Mucosa of descending colon (tissue), 3 donors: ENCODE measurements at regions not wholly inside any gene's neighbourhood (a gene's known extent, or its start where the extent isn't known, plus 50 kb on each side); places are given as distances from the start of the nearest gene placed in this dataset.

Experiments used
- ATAC-seq: fragments of 200-7000 bp; cut with Tn5 transposase; one replicate; pipeline ENCODE4 v1.9.1; 2020; ENCODE audit warnings: mild to moderate bottlenecking, moderate library complexity
- DNase-seq, 3 donors: peaks; one replicate each; pipeline ENCODE4 v3.0.0-alpha.2; 2020
- H3K36me3 ChIP-seq: fragments of 200-600 bp; one replicate; pipeline ENCODE4 v1.8.0; 2021; ENCODE audit warnings: low read depth, mild to moderate bottlenecking
- H3K4me1 ChIP-seq: fragments of 200-600 bp; one replicate; pipeline ENCODE4 v1.8.0; 2021; ENCODE audit warnings: low read depth, mild to moderate bottlenecking
- H3K4me3 ChIP-seq: fragments of 200-600 bp; one replicate; pipeline ENCODE4 v1.8.0; 2021; ENCODE audit warnings: mild to moderate bottlenecking
- H3K9me3 ChIP-seq: fragments of 200-600 bp; one replicate; pipeline ENCODE4 v1.8.0; 2021; ENCODE audit warnings: mild to moderate bottlenecking
- intact Hi-C, 2 donors: fragments of 100-400 bp; cut with DNase I in 1 of 2; cut with micrococcal nuclease in 1 of 2; formaldehyde crosslinking; loops; one replicate each; pipeline versions ENCODE4 v1.11.0 to v1.11.1; 2022; cut with DNase I, micrococcal nuclease
- TF ChIP-seq, protein P1 (sequence below): fragments of 200-600 bp; IDR thresholded peaks from one replicate; pipeline ENCODE4 v1.8.0; 2022; ENCODE audit warnings: antibody characterized with exemption, mild to moderate bottlenecking
- donor health status: DM: no; HTN: no; CAD: no; lungs with moderate emphysema.
- donor health status: DM: no; HTN: no; CAD: no.
- donor health status: DM: no; HTN: yes; CAD: no.

DNA sequence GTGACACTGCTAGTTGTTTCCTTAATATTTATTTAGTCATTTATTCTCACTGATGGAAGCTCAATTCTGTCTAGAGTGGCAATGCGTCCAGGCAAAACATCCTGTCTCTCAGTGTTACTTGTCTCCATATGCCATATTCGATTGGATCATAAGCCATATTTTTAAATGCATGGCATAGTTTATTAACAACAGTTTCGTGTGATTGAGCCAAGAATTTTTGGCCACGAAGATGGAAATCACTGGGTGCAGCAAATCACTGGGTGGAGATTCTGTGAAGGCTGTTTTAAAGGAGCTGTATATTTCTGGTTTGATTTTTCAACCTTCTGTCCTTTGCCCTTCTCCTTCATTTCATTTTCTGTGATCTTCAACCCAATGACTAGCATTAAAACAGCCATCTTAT lies 205.2 kb downstream of the JRKL start:
- Histone ChIP-seq H3K4me1 (no peaks in the 10 kb centered on the region), H3K4me3 (no peak overlapping the region), H3K9me3 (no peaks in the 10 kb centered on the region), H3K36me3 (no peaks in the 10 kb centered on the region)
- ATAC-seq = no peak
- TF ChIP-seq, protein P1, sequence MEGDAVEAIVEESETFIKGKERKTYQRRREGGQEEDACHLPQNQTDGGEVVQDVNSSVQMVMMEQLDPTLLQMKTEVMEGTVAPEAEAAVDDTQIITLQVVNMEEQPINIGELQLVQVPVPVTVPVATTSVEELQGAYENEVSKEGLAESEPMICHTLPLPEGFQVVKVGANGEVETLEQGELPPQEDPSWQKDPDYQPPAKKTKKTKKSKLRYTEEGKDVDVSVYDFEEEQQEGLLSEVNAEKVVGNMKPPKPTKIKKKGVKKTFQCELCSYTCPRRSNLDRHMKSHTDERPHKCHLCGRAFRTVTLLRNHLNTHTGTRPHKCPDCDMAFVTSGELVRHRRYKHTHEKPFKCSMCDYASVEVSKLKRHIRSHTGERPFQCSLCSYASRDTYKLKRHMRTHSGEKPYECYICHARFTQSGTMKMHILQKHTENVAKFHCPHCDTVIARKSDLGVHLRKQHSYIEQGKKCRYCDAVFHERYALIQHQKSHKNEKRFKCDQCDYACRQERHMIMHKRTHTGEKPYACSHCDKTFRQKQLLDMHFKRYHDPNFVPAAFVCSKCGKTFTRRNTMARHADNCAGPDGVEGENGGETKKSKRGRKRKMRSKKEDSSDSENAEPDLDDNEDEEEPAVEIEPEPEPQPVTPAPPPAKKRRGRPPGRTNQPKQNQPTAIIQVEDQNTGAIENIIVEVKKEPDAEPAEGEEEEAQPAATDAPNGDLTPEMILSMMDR = no peak
- no peak for DNase-seq
- intact Hi-C loops = no loop called here

DNA sequence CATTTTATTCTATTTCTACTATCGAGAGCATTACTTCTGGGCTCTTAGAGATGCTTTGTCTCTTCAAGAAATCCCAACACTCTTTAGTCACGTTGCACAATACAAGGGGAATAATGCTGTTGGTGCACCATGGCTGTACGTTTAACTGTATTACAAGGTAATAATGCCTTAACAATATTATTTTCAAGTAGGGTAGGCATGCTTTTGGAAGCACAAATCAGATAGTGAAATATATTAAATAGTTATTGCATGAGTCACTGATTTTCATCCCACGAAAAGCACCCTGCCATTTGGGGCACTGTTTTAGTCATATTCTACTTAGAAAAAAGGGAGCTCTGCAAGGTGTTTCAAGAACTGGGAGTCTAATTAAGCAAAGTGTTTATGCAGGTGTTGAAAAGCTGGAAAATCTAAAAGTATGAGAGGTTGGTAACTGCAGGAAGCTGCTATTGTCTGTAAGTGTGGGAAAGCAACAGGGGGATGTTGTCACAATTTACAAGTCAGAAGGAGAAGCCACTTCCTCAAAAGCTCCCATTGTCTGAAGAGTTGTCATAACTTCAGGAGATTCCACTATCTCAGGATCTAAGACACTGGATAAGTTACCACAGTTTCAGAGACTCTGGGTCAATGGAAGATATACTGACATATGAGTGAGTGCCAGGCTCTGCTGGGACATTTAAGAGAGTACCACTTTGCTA lies 218.2 kb downstream of the JRKL start:
- no peak overlapping the region for H3K4me3 ChIP-seq
- H3K36me3 ChIP-seq = no peaks in the 10 kb centered on the region
- DNase-seq (no peak), ATAC-seq (no peak)
- TF ChIP-seq, protein P1 = no peak
- intact Hi-C loops = no loop called here
- no peaks in the 10 kb centered on the region for H3K4me1 ChIP-seq
- H3K9me3 ChIP-seq = no peaks in the 10 kb centered on the region

DNA sequence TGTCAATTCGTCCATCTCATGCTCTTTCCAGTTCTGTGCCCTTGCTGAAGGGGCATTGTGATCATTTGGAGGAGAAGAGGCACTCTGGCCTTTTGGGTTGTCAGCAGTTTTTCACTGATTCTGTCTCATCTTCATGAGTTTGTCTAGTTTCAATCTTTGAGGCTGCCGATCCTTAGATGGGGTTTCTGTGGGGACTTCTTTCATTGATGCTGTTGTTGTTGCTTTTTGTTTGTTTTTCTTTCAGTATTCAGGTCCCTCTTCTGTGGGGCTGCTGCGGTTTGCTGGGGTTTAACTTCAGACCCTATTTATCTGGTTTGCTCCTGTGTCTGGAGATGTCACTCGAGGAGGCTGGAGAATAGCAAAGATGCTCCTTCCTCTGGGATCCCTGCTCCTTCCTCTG lies 224.3 kb downstream of the JRKL start:
- Histone ChIP-seq H3K4me1 (no peaks in the 10 kb centered on the region), H3K9me3 (no peaks in the 10 kb centered on the region), H3K36me3 (no peaks in the 10 kb centered on the region), H3K4me3 (no peak overlapping the region)
- ATAC-seq (no peak), DNase-seq (no peak)
- TF ChIP-seq, protein P1 = no peak
- intact Hi-C loops = no loop called here

GRCh38 chr11:96614846-96615245 lies 225.0 kb downstream of the JRKL start:
- intact Hi-C loops = no loop called here
- no peak for ATAC-seq
- no peak for DNase-seq
- H3K4me3 ChIP-seq = no peak overlapping the region
- H3K4me1 ChIP-seq = no peaks in the 10 kb centered on the region
- TF ChIP-seq, protein P1 = no peak
- no peaks in the 10 kb centered on the region for H3K36me3 ChIP-seq
- H3K9me3 ChIP-seq = no peaks in the 10 kb centered on the region

DNA sequence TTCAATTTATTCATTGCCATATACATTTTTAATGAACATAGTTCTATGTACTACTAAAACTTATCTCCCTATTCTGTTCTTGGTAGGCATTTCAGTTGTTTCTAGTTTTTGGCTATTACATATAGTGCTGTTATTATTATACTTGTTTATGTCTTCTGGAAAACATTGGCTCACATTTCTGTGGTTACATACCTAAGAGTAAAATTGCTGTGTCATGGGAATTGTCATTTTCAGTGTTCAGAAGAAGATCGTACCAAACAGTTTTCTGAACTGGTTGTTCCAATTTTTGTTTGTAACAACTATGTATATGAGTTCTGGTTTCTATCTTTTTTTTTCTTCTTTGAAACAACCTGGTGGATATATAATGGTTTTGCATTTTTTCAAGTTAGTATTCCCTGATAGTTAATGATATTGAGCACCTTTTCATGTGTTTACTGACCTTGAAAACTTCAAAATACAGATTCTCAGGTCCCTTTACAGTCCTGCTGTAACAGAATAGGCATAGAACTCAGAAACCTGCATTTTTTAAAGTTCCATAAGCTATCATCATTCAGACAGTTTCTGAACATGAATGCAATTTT lies 230.7 kb downstream of the JRKL start:
- Histone ChIP-seq H3K4me3 (no peak overlapping the region), H3K4me1 (no peaks in the 10 kb centered on the region), H3K9me3 (no peaks in the 10 kb centered on the region), H3K36me3 (no peaks in the 10 kb centered on the region)
- intact Hi-C loops = no loop called here
- TF ChIP-seq, protein P1 = no peak
- no peak for DNase-seq
- no peak for ATAC-seq
